HepG2 (cell line): ENCODE measurements at regions not wholly inside any gene's neighbourhood (a gene's known extent, or its start where the extent isn't known, plus 50 kb on each side); places are given as distances from the start of the nearest gene placed in this dataset.

Experiments
- ATAC-seq: fragments of 200-7000 bp; cut with Tn5 transposase; 3 replicates; pipeline ENCODE4 v1.9.1; 2020; ENCODE audit warnings: mild to moderate bottlenecking, moderate library complexity
- BruUV-seq: library from RNA; stranded (reverse); fragments of 400-500 nt; replicated peaks from 2 replicates; lab custom pipeline; 2021; lab: Mats Ljungman, UMichigan
- CTCF ChIA-PET: fragments of 300-600 bp; formaldehyde crosslinking; extraction: SDS; loops from one replicate; lab custom pipeline; 2021; ENCODE audit warnings: low total read pairs, inconsistent platforms, low intra/inter-chr PET ratio; lab: Yijun Ruan, JAX
- POLR2A ChIA-PET: fragments of 350-600 bp; sonication (Branson Sonifier 250); formaldehyde crosslinking; loops from one replicate; lab custom pipeline; 2020; ENCODE audit warnings: antibody characterized with exemption, inconsistent platforms; lab: Yijun Ruan, JAX
- DNase-seq: peaks from one replicate; pipeline ENCODE4 v3.0.0-alpha.2; 2015; ENCODE audit warnings: low spot score
- FAIRE-seq: peaks from 3 replicates; lab custom pipeline; 2011; peaks lifted over from hg19 to GRCh38; lab: Jason Lieb, UNC
- H2AFZ ChIP-seq: one replicate; pipeline ENCODE4 v1.6.1; 2011; ENCODE audit warnings: low read length, inconsistent platforms
- H3K27ac ChIP-seq: fragments of 300-600 bp; 3 replicates; pipeline ENCODE4 v1.8.0; 2011; ENCODE audit warnings: mixed run types, mild to moderate bottlenecking, mixed read lengths, low read length, inconsistent platforms; ENCODE audit not compliant: insufficient read depth; ENCODE audit errors: extremely low read length
- H3K27me3 ChIP-seq, 2 experiments: fragments of 200-600 bp in 1 of 2; 2 replicates in 1 of 2; 3 replicates in 1 of 2; pipeline versions ENCODE4 v1.6.0 to v1.8.0; 2011; ENCODE audit warnings: low read length in 2 of 2, mild to moderate bottlenecking in 2 of 2, moderate library complexity in 2 of 2, inconsistent platforms in 1 of 2; ENCODE audit not compliant: insufficient read depth in 2 of 2, control insufficient read depth in 1 of 2
- H3K36me3 ChIP-seq, 2 experiments: fragments of 200-600 bp in 1 of 2; replicated peaks in 1 of 2; 2 replicates in 1 of 2; 3 replicates in 1 of 2; pipeline versions ENCODE4 v1.5.1 to v1.8.0; 2011; ENCODE audit warnings: low read length in 2 of 2, inconsistent platforms in 1 of 2; ENCODE audit not compliant: insufficient read depth in 2 of 2, control insufficient read depth in 1 of 2
- H3K4me1 ChIP-seq: 2 replicates; pipeline ENCODE4 v1.5.1; 2012; ENCODE audit warnings: low read length, inconsistent platforms; ENCODE audit not compliant: insufficient read depth
- H3K4me2 ChIP-seq: 2 replicates; pipeline ENCODE4 v1.6.0; 2011; ENCODE audit warnings: low read depth, low read length, inconsistent platforms
- H3K4me3 ChIP-seq, 3 experiments: fragments of 200-600 bp in 1 of 3; sonication (generic), shearing (Covaris generic) in 1 of 3; replicated peaks in 1 of 3; 2 replicates each; pipeline ENCODE4 v1.5.1; 2011 to 2016; ENCODE audit warnings: low read length in 3 of 3, inconsistent platforms in 2 of 3, low read depth in 2 of 3, mild to moderate bottlenecking in 2 of 3, control low read depth in 1 of 3, mixed read lengths in 1 of 3; ENCODE audit not compliant: insufficient read depth in 1 of 3
- H3K79me2 ChIP-seq: one replicate; pipeline ENCODE4 v1.6.1; 2011; ENCODE audit warnings: low read length, inconsistent platforms; ENCODE audit not compliant: insufficient read depth
- H3K9ac ChIP-seq: 2 replicates; pipeline ENCODE4 v1.6.0; 2011; ENCODE audit warnings: mild to moderate bottlenecking, low read depth, low read length, inconsistent platforms; ENCODE audit not compliant: insufficient read depth
- H3K9me3 ChIP-seq: 2 replicates; pipeline ENCODE4 v1.5.1; 2012; ENCODE audit warnings: mild to moderate bottlenecking, low read length
- H4K20me1 ChIP-seq: 2 replicates; pipeline ENCODE4 v1.6.0; 2011; ENCODE audit warnings: inconsistent platforms, mild to moderate bottlenecking, low read length, moderate library complexity; ENCODE audit not compliant: insufficient read depth
- CSRNP2 ChIP-seq: sonication (generic); formaldehyde crosslinking; conservative IDR thresholded peaks from 2 replicates; pipeline ENCODE4 v1.8.0; 2022; ENCODE audit warnings: low read depth, missing genetic modification reagents
- RARG ChIP-seq: sonication (generic); formaldehyde crosslinking; IDR thresholded peaks from 2 replicates; pipeline ENCODE4 v1.4.0; 2020; ENCODE audit warnings: low read depth, mild to moderate bottlenecking, missing genetic modification reagents
- SP2 ChIP-seq: sonication (generic); formaldehyde crosslinking; IDR thresholded peaks from 2 replicates; pipeline ENCODE4 v1.5.1; 2020; ENCODE audit warnings: mild to moderate bottlenecking, missing genetic modification reagents
- TFAP4 ChIP-seq: sonication (generic); IDR thresholded peaks from 2 replicates; pipeline ENCODE4 v1.6.1; 2016; ENCODE audit warnings: low read depth, borderline replicate concordance
- ZFP1 ChIP-seq: IDR thresholded peaks from 2 replicates; pipeline ENCODE4 v1.6.1; 2016
- ZFP36 ChIP-seq: fragments of 150-350 bp; IDR thresholded peaks from 2 replicates; pipeline ENCODE4 v1.6.1; 2018; ENCODE audit warnings: borderline replicate concordance, low read length, low read depth; ENCODE audit not compliant: partially characterized antibody
- ZNF224 ChIP-seq: sonication (generic); formaldehyde crosslinking; IDR thresholded peaks from 2 replicates; pipeline ENCODE4 v1.5.0; 2020; ENCODE audit warnings: mild to moderate bottlenecking, missing genetic modification reagents
- ZNF253 ChIP-seq: sonication (generic); formaldehyde crosslinking; IDR thresholded peaks from 2 replicates; pipeline ENCODE4 v1.8.0; 2022; ENCODE audit warnings: mild to moderate bottlenecking, missing genetic modification reagents, borderline replicate concordance
- ZNF331 ChIP-seq: sonication (generic); formaldehyde crosslinking; IDR thresholded peaks from 2 replicates; pipeline ENCODE4 v1.4.0; 2020; ENCODE audit warnings: missing genetic modification reagents
- ZNF362 ChIP-seq: sonication (generic); formaldehyde crosslinking; IDR thresholded peaks from 2 replicates; pipeline ENCODE4 v1.4.0; 2020; ENCODE audit warnings: missing genetic modification reagents, mild to moderate bottlenecking, borderline replicate concordance
- ZNF558 ChIP-seq: sonication (generic); formaldehyde crosslinking; IDR thresholded peaks from 2 replicates; pipeline ENCODE4 v1.9.0; 2022; ENCODE audit warnings: mild to moderate bottlenecking, missing genetic modification reagents, borderline replicate concordance
- ZNF792 ChIP-seq: IDR thresholded peaks from 2 replicates; pipeline ENCODE4 v1.6.1; 2016
- WGBS: methylation state at CpG from one replicate; pipeline ENCODE4 v1.1.6; 2017; ENCODE audit warnings: low lambda C conversion rate; 5-methylcytosine and 5-hydroxymethylcytosine counted together
- in situ Hi-C: cut with HindIII; loops from 2 replicates; pipeline ENCODE4 v1.10.0; 2017; ENCODE audit warnings: low pct_unique_long_range_greater_than_20kb; ENCODE audit not compliant: extremely low pct_ligation_motif_present
- intact Hi-C: fragments of 100-400 bp; cut with micrococcal nuclease; formaldehyde crosslinking; loops from one replicate; pipeline ENCODE4 v1.10.0; 2022; ENCODE audit not compliant: unreplicated experiment

GRCh38 chr6:132919045-132919860 is 104.9 kb downstream of the RPS12 start:
- CTCF ChIA-PET = no interaction called here
- no TSS peak for BruUV-seq
- Histone ChIP-seq H3K4me2 (no peak overlapping the region), H4K20me1 (no peaks in the 10 kb centered on the region), H3K9ac (no peak overlapping the region), H3K27ac (no peak overlapping the region), H3K4me3 (no peak overlapping the region)
- intact Hi-C loops = no loop called here
- in situ Hi-C loops = no loop called here
- ATAC-seq = no peak
- 2% methylated on average over 4 of the region's 4 CpGs for WGBS
- POLR2A ChIA-PET = no interaction called here
- no peak for TF ChIP-seq ZNF224
- TF ChIP-seq, all 625 proteins: peak for 0
- H3K27me3 ChIP-seq = no peaks in the 10 kb centered on the region
- H3K9me3 ChIP-seq = no peaks in the 10 kb centered on the region
- H3K79me2 ChIP-seq = no peaks in the 10 kb centered on the region
- DNase-seq (no peak), FAIRE-seq (no peak)
- no peak overlapping the region for H2AFZ ChIP-seq
- H3K4me1 ChIP-seq = no peaks in the 10 kb centered on the region
- no peaks in the 10 kb centered on the region for H3K36me3 ChIP-seq

GRCh38 chr6:132927713-132928112 is 113.3 kb downstream of the RPS12 start:
- Histone ChIP-seq H3K4me3 (no peak overlapping the region), H4K20me1 (no peaks in the 10 kb centered on the region), H3K9ac (no peak overlapping the region), H2AFZ (no peak overlapping the region), H3K79me2 (no peaks in the 10 kb centered on the region), H3K27me3 (peaks cover 0 to 3% of the 10 kb centered on the region in 2 experiments; a peak in 1 of 5 replicates), H3K4me1 (no peaks in the 10 kb centered on the region), H3K9me3 (no peaks in the 10 kb centered on the region), H3K4me2 (no peak overlapping the region), H3K27ac (no peak overlapping the region), H3K36me3 (no peaks in the 10 kb centered on the region)
- in situ Hi-C loops (no loop called here), intact Hi-C loops (no loop called here)
- ATAC-seq = no peak
- no peak for FAIRE-seq
- WGBS = 3% methylated on average over 4 of the region's 4 CpGs
- no TSS peak for BruUV-seq
- POLR2A ChIA-PET = no interaction called here
- CTCF ChIA-PET = no interaction called here
- DNase-seq = no peak
- TF ChIP-seq ZNF331 (CRISPR knock-in tag) = no peak
- TF ChIP-seq ZNF362 (CRISPR knock-in tag) = no peak
- no peak for TF ChIP-seq ZNF558 (CRISPR knock-in tag)
- TF ChIP-seq RARG (CRISPR knock-in tag) = no peak
- no peak for TF ChIP-seq ZFP36
- TF ChIP-seq ZNF253 (CRISPR knock-in tag) = no peak
- TF ChIP-seq TFAP4 = no peak
- TF ChIP-seq ZNF792 (CRISPR knock-in tag) = no peak
- no peak for TF ChIP-seq ZFP1 (CRISPR knock-in tag)
- TF ChIP-seq CSRNP2 = no peak
- TF ChIP-seq SP2 (CRISPR knock-in tag) = no peak
